Activated CD8-positive, alpha-beta memory T cell treated with anti-CD3 and anti-CD28 coated beads, Interleukin-2, amount 50 U/mL, for 1 hour (primary cell): ENCODE measurements at regions not wholly inside any gene's neighbourhood (a gene's known extent, or its start where the extent isn't known, plus 50 kb on each side); places are given as distances from the start of the nearest gene placed in this dataset.

Source experiments
- DNase-seq: peaks from one replicate; pipeline ENCODE4 v3.0.0-alpha.2; 2020; ENCODE audit errors: extremely low read depth

DNA sequence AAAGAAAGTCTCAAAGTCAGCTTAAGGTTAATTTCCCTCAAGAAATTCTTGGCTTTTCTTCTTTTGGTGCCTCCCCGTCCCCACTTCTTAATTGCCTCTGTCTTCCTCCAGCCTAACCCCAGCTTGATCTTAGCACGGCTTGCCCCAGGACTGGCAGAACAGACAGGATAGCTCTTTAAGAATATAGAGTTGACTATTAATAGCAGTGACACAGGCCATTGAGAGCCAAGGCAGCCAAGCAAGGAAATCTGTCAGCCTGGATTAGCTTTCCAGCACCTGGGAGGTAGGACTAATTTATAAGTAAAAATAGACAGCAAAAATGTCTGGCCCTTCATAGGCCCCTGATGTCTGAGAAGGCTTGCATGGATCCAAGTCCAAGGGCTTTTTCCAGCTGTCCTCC, 384.6 kb upstream of the SLC30A5 start:
- no peak for DNase-seq

DNA sequence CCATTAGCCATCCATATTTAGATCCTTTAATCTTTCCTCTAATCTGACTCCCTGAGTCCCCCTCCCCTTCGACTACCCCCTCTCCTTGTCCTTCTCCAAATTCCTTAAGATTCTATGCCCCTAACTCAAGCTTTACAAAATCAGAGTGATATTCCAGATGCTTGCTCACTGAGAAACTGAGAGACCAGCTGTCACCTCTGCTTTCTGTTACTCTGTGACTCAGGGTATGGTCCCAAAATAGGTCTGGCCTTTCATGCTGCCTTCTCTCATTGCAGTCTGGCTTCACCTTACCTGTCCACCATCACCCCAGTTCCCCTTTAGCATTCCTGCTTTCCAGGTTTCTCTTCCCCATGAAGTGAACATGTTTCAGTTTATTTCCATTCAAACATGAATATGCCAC, 383.3 kb upstream of the SLC30A5 start:
- no peak for DNase-seq

GRCh38 chr5:68711293-68712200, 382.3 kb upstream of the SLC30A5 start:
- no peak for DNase-seq

- DNase-seq: no peak
Measured at GRCh38 chr5:68714810-68715209, 379.0 kb upstream of the SLC30A5 start.

DNA sequence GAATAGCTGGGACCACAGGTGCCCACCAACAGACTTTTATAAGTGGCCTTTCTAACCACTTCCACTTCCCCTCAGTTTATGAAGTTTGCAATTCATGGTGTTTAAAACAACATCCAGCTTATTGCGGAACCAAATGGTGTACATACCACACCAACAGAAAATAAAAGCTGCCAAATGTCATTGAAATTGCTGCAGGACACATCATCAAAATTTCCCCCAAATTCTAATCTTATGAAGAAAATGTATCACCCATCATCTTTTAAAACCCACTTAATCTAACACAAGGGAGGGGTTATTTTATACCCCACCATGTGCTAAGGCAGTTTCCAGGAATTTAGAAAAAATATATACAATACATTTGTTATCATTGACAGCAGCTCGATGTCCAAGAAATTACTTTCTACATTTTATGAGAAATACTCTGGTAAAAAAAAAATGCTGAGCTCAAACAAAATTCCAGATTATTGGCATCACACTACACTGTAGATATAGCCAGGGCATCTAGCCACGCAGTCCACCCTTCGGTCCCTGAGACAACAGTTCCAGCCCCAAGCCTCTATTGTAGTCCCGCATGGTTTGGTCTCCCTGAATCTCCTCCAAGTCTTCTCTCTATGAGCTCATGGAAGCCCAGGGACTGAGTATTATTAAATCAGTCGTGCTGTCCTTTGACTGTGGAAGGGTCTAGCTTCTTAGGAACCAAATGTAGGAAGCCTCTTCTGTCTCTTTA, 372.8 kb upstream of the SLC30A5 start:
- no peak for DNase-seq

GRCh38 chr5:68722357-68722756, 371.5 kb upstream of the SLC30A5 start:
- DNase-seq: no peak

DNA sequence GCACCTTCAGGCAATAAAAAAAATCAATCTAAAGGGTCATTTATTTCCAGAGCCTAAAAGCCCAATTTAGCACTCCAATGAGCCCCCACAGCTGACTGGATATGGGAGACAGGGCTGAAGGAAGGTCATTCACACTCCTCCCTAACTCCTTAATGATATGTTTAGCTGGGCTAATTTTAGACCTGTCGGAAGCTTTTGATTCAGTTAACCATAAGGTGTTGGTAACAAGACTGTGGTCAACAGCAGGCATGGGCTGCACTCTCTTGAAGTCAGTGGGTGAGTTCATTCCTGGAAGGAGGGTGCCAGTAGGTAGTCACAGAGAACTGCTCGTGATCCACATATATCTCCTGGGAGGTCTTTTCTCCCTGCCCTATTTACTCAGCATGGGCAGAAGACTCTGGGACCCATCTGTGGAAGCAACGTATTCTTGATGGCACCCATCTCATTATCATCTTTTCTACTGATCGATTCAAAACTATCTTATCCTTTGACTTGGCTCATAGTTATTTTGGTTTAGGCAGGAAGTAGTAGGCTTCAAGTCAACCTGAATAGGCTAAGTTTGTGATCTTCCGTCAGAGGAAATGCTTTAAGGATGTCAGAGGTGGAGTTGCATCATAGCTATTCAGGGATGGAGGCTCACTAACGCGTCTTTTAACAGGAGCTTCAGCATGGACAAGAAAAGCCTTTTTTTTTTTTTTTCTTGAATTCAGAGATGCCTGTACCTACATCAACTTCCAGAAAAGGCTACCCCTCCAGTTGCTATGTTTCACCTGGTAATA, 367.7 kb upstream of the SLC30A5 start:
- DNase-seq: no peak

DNA sequence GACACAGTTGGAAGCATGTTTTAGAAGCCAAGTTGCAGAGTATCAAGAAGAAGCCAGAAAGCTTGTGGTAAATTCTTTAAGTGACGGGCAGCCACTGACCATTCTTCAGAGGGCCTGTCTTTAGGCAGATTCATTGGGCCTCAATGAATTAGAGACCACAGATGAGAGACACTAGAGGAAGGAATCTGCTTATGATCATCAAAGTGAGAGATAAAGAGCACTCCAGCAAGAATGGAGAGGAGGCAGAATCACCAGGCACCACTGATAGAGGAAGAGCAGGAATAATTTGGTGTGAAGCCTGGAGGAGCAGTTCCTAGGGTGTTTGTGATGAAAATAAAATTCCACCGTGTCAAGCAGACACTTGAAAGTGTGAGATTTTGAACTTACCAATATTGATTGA, 365.9 kb upstream of the SLC30A5 start:
- DNase-seq: no peak

DNA sequence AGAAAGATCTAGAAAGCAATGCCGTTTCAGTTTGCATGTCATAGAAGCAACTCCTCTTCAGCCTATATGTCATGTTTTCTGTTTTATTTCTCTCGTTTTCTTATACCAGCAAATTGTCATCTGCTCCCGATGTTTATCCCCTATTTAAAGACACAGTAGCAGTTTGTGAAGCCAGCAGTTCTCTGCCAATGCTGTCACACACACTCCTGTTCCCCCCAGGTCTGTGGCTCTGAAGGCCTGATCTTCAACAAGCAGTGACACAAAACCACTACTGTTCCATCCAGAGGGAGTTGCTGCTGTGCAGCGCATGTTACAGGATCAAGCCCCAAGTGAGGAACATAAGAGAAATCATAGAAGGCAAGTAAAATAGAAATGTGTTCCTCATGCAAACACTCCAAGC, 364.1 kb upstream of the SLC30A5 start:
- DNase-seq: no peak

DNA sequence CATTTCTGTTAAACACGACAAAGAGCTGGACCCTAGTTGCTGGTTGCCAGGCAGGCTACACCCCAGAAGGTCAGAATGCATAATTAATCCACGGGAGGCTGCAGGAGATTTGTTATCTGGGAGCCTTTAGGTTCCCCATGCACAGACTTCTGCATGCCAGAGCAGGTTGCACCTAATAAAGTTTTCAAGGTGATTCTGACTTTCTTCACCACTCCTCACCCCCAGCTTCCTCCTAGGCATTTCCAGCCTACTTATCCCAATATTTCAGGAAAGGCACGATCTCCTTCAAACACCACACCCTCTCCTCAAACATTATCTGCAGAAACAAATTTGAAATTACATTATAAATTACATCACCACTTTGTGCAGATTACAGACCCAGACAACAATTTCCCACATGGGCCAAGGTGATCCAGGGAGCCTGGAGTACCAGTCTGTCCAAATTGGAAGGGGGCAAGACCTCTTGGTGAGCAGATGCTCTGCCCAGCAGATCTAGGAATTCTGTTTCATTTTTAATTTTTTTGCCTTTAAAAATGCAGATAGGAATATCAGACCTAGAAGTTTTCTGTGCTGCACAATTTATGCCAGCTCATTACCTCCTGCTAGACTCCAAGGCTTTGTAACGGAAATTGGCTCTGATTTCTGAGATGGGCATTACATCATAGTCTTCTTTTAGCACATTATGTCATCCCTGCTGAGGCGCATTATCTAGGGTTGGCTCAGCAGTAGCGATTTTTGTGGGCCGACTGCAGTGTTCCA, 363.4 kb upstream of the SLC30A5 start:
- no peak for DNase-seq

DNA sequence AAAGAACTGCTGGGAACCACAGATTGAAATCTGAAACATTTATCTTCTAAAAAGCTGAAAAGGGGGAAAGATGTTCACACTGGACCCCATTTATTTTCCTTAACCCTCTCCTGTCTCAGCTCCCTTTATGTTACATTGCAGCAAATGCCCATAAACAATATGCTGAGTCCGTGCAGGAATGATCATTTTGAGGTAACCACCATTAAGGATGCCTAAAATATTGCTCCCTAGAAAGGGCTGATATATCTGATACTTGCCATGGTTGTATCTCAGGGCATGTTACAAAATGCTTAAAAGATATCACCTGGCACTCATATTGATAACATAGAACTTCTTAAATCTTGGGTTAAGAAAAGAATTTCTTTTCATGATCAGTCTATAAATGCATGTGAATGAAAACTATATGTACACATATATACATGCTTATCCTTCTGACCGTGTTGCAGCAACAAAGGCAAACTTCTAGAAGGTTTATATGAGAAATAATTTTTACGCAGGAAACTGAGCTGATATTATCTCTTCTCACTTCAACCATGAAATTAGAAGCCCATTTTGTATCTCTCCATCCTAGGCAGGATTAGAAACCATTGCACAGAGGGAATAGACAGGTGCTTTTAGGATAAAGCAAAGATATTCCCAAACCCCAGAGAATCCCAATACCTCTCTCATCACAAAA, 362.7 kb upstream of the SLC30A5 start:
- DNase-seq: no peak

DNA sequence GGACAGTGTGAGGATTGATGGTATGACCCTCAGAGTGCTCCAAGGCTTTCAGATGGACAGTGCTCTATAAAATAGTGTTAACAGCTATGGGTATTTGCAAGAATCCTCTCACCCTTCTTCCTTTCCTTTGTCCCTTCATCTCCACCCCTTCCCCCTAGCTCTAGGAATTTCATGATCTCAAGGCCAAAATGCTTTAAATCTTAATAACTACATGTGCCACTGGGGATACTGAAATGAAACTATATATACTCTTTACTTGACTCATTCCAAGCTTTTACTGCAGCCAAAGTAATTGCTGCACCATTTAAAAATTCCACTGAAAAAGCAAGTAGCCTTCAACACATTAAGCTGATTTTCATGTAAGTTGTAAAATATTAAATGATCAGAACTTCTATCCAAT, 361.6 kb upstream of the SLC30A5 start:
- DNase-seq: no peak

- no peak for DNase-seq
Measured at GRCh38 chr5:68734781-68735180, 359.0 kb upstream of the SLC30A5 start.

- no peak for DNase-seq
Measured at GRCh38 chr5:68738236-68738635, 355.6 kb upstream of the SLC30A5 start.

DNA sequence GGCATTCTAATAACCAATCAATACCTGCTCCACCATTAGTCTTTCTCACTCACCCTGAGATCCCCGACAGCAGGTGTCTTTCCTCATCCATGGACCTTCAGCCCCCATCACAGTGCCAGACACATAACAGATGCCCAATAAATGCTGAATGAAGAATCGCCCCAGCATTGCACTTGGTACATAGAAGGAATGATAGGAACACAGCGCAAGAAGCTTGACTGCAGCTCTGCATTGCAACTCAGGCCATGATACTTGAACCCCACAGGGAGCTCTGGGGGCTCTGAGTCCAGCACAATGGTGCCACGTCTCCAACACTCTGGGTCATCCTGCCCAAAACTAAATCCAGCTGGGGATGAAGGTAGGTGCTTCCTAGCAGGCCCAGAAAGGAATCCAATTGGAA, 355.0 kb upstream of the SLC30A5 start:
- DNase-seq: no peak

- no peak for DNase-seq
Measured at GRCh38 chr5:68739752-68740151, 354.1 kb upstream of the SLC30A5 start.

DNA sequence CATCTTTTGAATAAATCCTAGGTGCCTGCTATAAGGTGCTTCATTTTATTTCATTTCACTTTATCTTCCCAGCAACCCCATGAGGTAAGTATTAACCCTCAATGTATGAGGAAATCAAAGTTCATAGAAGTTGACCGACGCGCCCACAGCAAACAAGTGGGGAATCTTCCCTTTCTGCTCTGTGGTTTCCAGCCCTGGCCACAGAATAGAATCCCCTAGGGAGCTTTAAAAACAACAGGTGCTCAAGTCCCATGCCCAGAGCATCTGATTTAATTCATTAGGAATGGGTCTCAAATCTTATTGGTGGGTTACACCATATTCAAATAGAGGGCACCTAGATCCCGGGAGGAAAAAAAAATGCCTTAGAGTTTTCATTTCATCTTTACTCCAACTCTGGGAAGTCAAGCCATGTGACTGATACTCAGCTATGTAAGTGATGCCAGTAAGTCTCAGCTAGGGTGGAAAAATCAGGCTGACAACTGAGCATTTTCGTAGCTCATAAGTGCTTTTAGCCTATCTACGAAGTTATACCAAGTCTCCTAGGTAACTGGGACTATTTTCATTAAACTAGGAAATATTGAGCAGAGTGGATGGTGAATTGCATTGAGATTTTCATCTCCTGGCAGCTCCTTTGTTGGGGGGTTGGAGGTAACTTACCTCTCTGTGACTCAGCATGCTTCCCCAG, 353.4 kb upstream of the SLC30A5 start:
- DNase-seq: no peak

GRCh38 chr5:68744206-68744605, 349.6 kb upstream of the SLC30A5 start:
- DNase-seq: no peak

GRCh38 chr5:68745448-68745847, 348.4 kb upstream of the SLC30A5 start:
- DNase-seq: no peak

DNA sequence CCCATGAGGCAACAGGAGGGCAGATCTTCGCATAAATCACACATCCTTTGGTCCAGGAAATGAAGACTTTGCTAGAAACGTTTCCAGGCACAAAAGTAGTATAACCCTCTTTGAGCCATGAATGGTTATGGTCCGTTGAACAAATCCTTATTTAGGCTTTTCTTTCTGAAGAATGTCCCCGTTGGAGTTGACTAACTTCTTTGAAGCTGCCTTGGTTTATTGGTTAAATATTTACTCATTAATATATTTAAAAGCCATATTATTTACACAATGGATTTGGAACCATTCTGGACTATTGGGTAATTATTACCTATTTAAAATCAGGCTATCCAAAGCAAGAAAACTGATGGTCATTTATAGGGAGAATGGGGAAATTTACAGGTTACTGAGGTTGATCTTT, 347.6 kb upstream of the SLC30A5 start:
- no peak for DNase-seq
